ENCODE measurements at regions not wholly inside any gene's neighbourhood (a gene's known extent, or its start where the extent isn't known, plus 50 kb on each side); places are given as distances from the start of the nearest gene placed in this dataset.
A peak's percentile ranks its signal among the peaks of the same experiment; 100 is the strongest.
"Not testable (repeated sequence)": the region's sequence is repeated elsewhere in the genome, so short reads cannot be mapped to it uniquely, and the experiment has no call there.

GRCh38 chr19:31018936-31019335, 330.3 kb downstream of the TSHZ3 start:
- DNase-seq: no peak

GRCh38 chr19:31015778-31016177, 333.5 kb downstream of the TSHZ3 start:
- no peak for DNase-seq

DNA sequence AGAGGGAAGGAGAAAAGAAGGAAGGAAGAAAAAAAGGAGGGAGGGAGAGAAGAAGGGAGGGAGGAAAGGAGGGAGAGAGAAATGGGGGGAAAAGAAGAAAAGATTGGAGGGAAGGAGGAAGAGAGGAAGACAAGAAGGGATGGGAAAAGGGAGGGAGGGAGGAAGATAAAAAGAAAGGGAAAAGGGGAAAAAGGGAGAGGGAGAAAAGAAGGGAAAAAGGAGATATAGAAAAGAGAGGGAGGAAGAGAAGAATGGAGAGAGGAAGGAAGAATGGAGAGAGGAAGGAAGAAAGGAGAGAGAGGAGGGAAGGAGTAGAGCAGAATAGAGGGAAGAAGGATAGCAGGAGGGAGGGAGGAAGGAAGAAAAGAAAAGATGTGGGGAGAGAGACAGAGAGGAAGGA, 334.6 kb downstream of the TSHZ3 start:
- no peak for DNase-seq

- no peak for DNase-seq
Measured at GRCh38 chr19:31013384-31014020, 335.7 kb downstream of the TSHZ3 start.

DNA sequence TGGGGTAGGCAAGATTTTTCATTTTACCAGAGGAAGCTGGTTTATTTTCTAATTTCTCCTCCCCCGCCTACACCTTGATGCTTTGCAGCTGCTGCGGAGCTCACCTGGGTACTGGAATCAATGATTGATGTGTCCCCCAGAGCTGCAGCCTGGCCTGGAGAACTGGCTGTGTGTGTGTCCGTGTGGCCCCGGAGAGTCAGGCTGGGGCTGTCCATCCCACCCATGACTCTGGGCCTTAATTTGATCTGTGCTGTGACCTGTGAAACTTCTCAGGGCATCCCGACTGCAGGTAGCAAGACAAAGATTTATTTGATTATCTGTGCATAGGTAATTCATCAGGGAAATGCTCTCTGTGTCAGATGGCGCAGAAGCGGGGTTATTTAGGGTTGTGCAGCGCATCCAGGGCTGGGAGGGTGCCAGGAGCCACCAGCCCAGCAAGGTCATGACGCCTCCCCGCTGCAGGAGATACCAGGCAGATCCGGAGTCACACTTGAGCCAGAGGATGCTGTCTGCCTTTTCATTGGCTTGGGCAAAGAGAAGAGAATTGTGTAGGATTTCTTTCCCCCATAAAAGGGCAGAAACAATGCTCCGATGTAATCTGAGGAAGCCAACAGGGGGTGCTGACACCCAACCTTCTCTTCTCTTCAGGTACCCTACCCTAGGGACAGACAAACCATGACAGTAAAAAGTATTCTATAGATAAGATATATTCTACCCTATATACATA, 346.6 kb downstream of the TSHZ3 start:
- no peak for DNase-seq

DNA sequence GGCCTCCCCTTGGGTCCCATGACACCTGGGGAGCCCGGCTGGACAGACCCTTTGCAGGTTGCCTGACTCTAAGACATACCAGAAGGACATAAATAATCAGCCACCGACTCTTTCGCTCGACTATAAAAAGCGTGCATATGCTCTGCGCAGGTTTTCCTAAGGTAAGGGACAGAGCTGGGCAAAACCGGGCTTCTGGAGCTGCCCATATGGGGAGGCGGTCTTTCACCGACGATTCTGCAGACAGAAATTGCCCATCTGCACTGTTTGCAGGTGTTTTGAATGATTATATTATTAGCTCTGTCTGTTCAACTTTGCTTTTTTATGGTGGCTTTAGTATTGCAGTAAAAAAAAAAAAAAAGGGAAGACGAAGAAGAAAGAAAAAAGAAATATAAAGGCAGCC, 347.2 kb downstream of the TSHZ3 start:
- DNase-seq: no peak

- DNase-seq: no peak
Measured at GRCh38 chr19:31000913-31001312, 348.3 kb downstream of the TSHZ3 start.

GRCh38 chr19:30999726-31000125, 349.5 kb downstream of the TSHZ3 start:
- peak; percentile 21 for DNase-seq

GRCh38 chr19:30997222-30997621, 352.0 kb downstream of the TSHZ3 start:
- no peak for DNase-seq

GRCh38 chr19:30978639-30979038, 370.6 kb downstream of the TSHZ3 start:
- DNase-seq: no peak

DNA sequence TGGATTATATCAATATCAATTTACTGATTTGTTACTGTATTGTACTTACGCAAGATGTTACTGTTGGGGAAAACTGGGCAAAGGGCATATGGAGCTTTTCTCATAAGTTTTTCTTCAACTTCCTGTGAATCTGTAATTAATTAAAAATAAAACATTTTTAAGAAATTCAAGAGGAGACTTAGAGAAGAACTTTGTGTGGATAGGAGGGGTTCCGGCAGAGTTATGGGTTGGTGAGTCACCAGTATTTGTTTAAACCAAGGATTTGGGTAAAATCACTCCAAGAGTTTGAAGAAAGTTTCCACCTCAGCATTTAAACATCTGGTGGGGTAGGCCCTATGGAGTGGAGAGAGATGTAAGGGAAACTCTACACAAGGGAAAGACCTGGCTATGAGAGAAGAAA, 379.6 kb downstream of the TSHZ3 start:
- DNase-seq: no peak

- DNase-seq: no peak
Measured at GRCh38 chr19:30968841-30969399, 380.3 kb downstream of the TSHZ3 start.

DNA sequence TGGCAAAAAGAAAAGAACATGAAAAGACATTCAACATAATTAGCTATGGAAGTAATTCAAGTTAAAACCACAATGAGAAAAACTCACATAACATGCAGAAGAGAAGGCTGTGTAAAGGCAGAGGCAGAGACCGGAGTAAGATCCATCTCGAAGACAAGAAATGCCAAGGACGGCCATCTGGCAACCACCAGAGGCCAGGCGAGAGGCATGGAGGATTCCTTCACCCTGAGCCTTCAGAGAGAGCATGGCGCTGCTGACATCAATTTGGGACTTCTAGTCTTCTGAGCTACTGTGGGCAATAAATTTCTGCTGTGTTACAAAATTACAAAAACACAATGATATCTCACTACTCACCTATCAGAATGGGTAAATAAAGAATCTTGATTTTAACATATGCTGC, 381.0 kb downstream of the TSHZ3 start:
- DNase-seq: peak; percentile 1

DNA sequence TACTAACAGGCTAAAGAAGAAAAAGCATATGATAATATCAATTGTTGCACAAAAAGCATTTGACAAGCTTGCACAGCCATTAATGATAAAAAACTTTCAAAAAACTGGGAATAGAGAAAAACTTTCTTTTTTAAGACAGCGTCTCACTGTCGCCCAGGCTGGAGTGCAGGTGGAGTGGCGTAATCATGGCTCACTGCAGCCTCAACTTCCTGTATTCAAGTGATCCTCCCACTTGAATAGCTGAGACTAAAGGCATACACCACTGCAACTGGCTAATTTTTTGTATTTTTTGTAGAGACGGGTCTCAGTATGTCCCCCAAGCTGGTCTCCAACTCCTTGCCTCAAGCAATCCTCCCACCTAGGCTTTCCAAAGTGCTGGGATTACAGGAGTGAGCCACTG, 382.8 kb downstream of the TSHZ3 start:
- no peak for DNase-seq

GRCh38 chr19:30959011-30959410, 390.2 kb downstream of the TSHZ3 start:
- no peak for DNase-seq

DNA sequence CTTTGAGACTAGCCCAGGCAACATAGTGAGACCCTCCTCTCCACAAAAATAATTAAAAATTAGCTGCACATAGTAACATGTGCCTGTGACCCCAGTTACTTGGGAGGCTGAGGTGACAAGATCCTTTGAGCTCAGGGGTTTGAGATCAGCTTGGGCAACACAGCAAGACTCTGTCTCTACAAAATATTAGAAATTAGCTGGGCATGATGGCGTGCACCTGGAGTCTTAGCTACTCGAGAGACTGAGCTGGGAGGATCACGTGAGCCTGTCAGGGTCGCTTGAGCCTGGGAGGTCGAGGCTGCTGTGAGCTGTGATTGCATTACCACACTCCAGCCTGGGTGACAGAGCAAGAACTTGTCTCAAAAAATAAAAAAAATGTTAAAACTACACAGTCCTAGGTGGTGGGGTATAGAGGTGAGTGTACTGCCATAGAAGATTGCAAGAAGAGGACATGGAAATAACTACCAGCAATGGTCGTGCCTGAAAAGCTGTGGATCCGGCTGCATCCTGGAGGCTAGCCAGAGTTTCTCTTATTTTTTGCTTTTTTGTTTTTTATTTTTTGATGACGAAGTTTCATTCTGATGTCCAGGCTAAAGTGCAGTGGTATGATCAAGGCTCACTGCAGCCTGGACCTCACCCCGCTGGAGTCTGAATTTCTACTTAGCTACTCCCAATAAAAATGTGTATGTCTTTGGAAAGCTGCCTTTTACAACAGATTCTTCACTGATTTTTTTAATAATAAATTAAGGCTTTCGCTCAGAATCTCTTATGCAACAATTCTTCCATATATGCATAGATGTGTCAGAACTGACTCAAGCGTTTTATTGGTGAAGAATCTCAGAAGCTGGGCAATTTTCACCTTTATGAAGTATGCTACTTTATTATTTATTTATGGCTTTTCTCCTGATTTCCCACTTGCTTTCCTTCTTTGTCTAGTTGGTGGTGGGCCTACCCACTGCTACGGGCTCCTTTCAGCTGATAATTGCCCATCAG, 393.8 kb downstream of the TSHZ3 start:
- DNase-seq: no peak

- not testable (repeated sequence) for DNase-seq
Measured at GRCh38 chr19:30944276-30944932, 404.8 kb downstream of the TSHZ3 start.

DNA sequence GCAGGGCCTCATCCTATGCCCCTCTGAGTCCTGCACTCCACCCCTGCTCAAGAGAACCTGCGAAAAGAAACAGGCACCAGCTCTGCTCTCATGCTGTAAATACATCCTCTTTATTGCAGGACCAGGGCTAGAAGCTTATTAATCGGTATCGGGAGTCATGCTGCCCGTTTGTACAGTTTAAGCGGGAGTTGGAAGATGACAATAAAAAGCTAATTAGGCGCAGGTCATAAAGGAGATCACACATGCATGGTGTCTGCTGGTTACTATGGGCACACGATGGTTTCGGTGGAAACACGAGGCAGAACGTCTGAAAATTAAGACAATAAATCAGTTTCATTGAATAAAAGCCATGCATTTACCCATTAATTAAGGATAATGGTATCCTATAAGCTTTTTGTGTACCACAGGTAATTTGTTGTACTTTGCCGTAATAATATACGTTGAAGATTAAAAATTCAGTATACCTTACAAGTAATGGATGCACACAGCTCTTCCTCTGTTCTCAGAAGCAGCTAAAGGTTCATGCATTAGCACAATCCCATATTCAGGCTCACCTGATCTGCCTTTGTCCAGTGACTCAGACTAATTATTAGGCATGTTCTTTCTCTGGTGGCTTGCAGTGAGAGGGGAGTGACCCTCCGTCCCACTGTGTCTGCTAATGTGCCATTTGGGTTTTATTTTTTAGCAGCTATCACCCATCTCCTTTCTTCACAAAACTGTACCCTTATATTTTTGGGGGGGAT, 406.0 kb downstream of the TSHZ3 start:
- DNase-seq: no peak

GRCh38 chr19:30942636-30943035, 406.6 kb downstream of the TSHZ3 start:
- no peak for DNase-seq

DNA sequence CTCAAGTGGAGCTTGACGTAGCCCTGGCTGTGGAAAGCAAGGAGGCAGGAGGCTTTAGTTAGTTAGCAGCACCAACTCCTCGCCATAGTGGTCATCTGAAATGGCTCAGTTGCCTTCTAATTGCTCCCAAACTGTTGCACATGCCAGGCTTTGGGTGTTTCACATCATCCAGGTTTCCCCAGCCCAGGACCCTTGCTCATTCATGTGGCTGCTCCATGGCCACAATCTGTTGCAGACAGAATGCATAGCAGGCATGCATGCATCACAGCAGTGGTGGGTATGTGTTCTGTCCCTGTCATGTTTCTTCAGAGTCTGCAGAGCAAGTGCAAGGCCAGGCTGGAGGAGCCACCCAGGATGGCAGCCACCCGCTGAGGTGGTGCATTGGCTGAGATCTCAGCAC, 407.6 kb downstream of the TSHZ3 start:
- DNase-seq: no peak

GRCh38 chr19:30936276-30936675, 413.0 kb downstream of the TSHZ3 start:
- no peak for DNase-seq

GRCh38 chr19:30935146-30935545, 414.1 kb downstream of the TSHZ3 start:
- no peak for DNase-seq

Data from EL (cell line).